Breast epithelium (tissue), 4 donors: ENCODE measurements at regions not wholly inside any gene's neighbourhood (a gene's known extent, or its start where the extent isn't known, plus 50 kb on each side); places are given as distances from the start of the nearest gene placed in this dataset.

Experiments
- DNase-seq, 2 donors: peaks; one replicate each; pipeline ENCODE4 v3.0.0-alpha.2; 2019; ENCODE audit warnings: low spot score in 2 of 2
- H3K27ac ChIP-seq, 2 donors: fragments of 200-600 bp; sonication (generic) in 1 of 2; one replicate each; pipeline ENCODE4 v1.5.1; 2016 to 2019; ENCODE audit warnings: mild to moderate bottlenecking in 1 of 2
- H3K27me3 ChIP-seq, 2 donors: fragments of 200-600 bp; sonication (generic) in 1 of 2; one replicate each; pipeline versions ENCODE4 v1.5.1 to v1.6.0; 2017 to 2019; ENCODE audit warnings: control low read depth in 1 of 2, mild to moderate bottlenecking in 1 of 2
- H3K36me3 ChIP-seq: fragments of 200-600 bp; one replicate; pipeline ENCODE4 v1.5.1; 2019
- H3K4me1 ChIP-seq, 2 donors: fragments of 200-600 bp; sonication (generic); one replicate each; pipeline ENCODE4 v1.5.1; 2016 to 2019; ENCODE audit warnings: control low read depth in 1 of 2
- H3K4me3 ChIP-seq, 3 donors: fragments of 200-600 bp; sonication (generic); 1 replicate in 2 of 3; 2 replicates in 1 of 3; pipeline ENCODE4 v1.5.1; 2016 to 2019; ENCODE audit warnings: mild to moderate bottlenecking in 3 of 3, moderate library complexity in 2 of 3
- H3K9me3 ChIP-seq, 2 donors: fragments of 200-600 bp; sonication (generic) in 1 of 2; one replicate each; pipeline ENCODE4 v1.5.1; 2016 to 2019; ENCODE audit warnings: control low read depth in 1 of 2
- POLR2A ChIP-seq: fragments of 450-650 bp; IDR thresholded peaks from one replicate; pipeline ENCODE4 v1.6.1; 2016; ENCODE audit warnings: antibody characterized with exemption, mild to moderate bottlenecking, moderate library complexity
- POLR2AphosphoS5 ChIP-seq, 3 donors: sonication (generic); formaldehyde crosslinking; IDR thresholded peaks; one replicate each; pipeline ENCODE4 v1.6.1; 2017; ENCODE audit warnings: antibody characterized with exemption in 3 of 3
- intact Hi-C: fragments of 100-400 bp; cut with DNase I; formaldehyde crosslinking; loops from one replicate; pipeline ENCODE4 v1.15.1; 2023; ENCODE audit warnings: low total_unique reads
- TF ChIP-seq, protein P1 (sequence below), 3 donors: fragments of 450-650 bp; IDR thresholded peaks; one replicate each; pipeline ENCODE4 v1.5.1; 2016 to 2017; ENCODE audit warnings: antibody characterized with exemption in 3 of 3, mild to moderate bottlenecking in 3 of 3, moderate library complexity in 3 of 3

DNA sequence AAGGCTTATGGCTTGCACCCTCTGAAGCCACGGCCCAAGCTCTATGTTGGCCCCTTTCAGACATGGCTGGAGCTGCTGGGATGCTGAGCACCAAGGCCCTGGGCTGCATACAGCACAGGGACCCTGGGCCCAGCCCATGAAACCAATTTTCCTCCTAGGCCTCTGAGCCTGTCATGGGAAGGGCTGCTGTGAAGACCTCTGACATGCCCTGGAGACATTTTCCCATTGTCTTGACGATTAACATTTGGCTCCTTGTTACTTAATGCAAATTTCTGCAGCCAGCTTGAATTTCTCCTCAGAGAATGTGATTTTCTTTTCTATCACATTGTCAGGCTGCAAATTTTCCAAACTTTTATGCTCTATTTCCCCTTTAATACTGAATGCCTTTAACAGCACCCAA is 844.7 kb downstream of the PCDH18 start:
- H3K9me3 ChIP-seq: no peaks in the 10 kb centered on the region
- TF ChIP-seq POLR2AphosphoS5 (IDR thresholded peaks at IDR 0.05): no peak
- TF ChIP-seq, protein P1, sequence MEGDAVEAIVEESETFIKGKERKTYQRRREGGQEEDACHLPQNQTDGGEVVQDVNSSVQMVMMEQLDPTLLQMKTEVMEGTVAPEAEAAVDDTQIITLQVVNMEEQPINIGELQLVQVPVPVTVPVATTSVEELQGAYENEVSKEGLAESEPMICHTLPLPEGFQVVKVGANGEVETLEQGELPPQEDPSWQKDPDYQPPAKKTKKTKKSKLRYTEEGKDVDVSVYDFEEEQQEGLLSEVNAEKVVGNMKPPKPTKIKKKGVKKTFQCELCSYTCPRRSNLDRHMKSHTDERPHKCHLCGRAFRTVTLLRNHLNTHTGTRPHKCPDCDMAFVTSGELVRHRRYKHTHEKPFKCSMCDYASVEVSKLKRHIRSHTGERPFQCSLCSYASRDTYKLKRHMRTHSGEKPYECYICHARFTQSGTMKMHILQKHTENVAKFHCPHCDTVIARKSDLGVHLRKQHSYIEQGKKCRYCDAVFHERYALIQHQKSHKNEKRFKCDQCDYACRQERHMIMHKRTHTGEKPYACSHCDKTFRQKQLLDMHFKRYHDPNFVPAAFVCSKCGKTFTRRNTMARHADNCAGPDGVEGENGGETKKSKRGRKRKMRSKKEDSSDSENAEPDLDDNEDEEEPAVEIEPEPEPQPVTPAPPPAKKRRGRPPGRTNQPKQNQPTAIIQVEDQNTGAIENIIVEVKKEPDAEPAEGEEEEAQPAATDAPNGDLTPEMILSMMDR (IDR thresholded peaks at IDR 0.05): no peak
- no peak overlapping the region for H3K4me3 ChIP-seq
- DNase-seq: no peak
- no peaks in the 10 kb centered on the region for H3K36me3 ChIP-seq
- H3K27ac ChIP-seq: no peak overlapping the region
- intact Hi-C loops: no loop called here
- H3K27me3 ChIP-seq: no peaks in the 10 kb centered on the region
- H3K4me1 ChIP-seq: no peaks in the 10 kb centered on the region

GRCh38 chr4:136687118-136687517 is 845.2 kb downstream of the PCDH18 start:
- no peak for DNase-seq
- no peaks in the 10 kb centered on the region for H3K27me3 ChIP-seq
- no peaks in the 10 kb centered on the region for H3K9me3 ChIP-seq
- no peaks in the 10 kb centered on the region for H3K36me3 ChIP-seq
- no peak overlapping the region for H3K27ac ChIP-seq
- intact Hi-C loops: no loop called here
- no peak overlapping the region for H3K4me3 ChIP-seq
- TF ChIP-seq POLR2A: no peak
- no peak for TF ChIP-seq POLR2AphosphoS5 (IDR thresholded peaks at IDR 0.05)
- TF ChIP-seq, protein P1 (IDR thresholded peaks at IDR 0.05): no peak
- no peaks in the 10 kb centered on the region for H3K4me1 ChIP-seq

GRCh38 chr4:136680761-136681160 is 851.5 kb downstream of the PCDH18 start:
- intact Hi-C loops: no loop called here

GRCh38 chr4:136680271-136680670 is 852.0 kb downstream of the PCDH18 start:
- no peak for DNase-seq
- H3K27ac ChIP-seq: no peak overlapping the region
- no peaks in the 10 kb centered on the region for H3K36me3 ChIP-seq
- no peaks in the 10 kb centered on the region for H3K4me1 ChIP-seq
- intact Hi-C loops: no loop called here
- H3K4me3 ChIP-seq: no peak overlapping the region
- H3K9me3 ChIP-seq: no peaks in the 10 kb centered on the region
- no peaks in the 10 kb centered on the region for H3K27me3 ChIP-seq
- TF ChIP-seq POLR2AphosphoS5 (IDR thresholded peaks at IDR 0.05) (no peak), POLR2A (no peak)
- TF ChIP-seq, protein P1 (IDR thresholded peaks at IDR 0.05): no peak

More at GRCh38 chr4:136680761-136681160, 851.5 kb downstream of the PCDH18 start:
- no peaks in the 10 kb centered on the region for H3K36me3 ChIP-seq
- TF ChIP-seq, protein P1 (IDR thresholded peaks at IDR 0.05): no peak
- TF ChIP-seq POLR2AphosphoS5 (IDR thresholded peaks at IDR 0.05) (no peak), POLR2A (no peak)
- no peak overlapping the region for H3K27ac ChIP-seq
- no peak overlapping the region for H3K4me3 ChIP-seq
- no peaks in the 10 kb centered on the region for H3K27me3 ChIP-seq
- no peaks in the 10 kb centered on the region for H3K4me1 ChIP-seq
- H3K9me3 ChIP-seq: no peaks in the 10 kb centered on the region
- no peak for DNase-seq

DNA sequence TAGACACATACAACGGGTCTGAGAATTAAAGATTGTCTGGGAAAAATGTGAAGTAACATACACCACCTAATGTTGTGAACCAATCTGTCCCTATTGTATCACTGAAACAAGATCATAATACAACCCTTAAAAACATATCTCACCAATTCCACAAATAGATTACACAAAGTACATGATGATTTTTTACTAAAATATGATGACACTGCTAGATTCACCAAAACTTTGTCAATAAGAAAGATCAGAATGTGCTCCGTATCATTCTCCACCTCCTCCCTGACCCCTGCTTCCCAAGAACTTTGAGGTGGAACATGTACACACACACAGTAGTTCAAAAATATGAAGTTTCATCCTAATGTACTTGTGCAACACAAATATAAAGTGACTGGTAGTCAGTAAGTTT is 862.0 kb downstream of the PCDH18 start:
- no peak for DNase-seq
- intact Hi-C loops: no loop called here

More for the DNA sequence above, 862.0 kb downstream of the PCDH18 start:
- H3K36me3 ChIP-seq: no peaks in the 10 kb centered on the region
- TF ChIP-seq POLR2AphosphoS5 (IDR thresholded peaks at IDR 0.05) (no peak), POLR2A (no peak)
- TF ChIP-seq, protein P1 (IDR thresholded peaks at IDR 0.05): no peak
- no peak overlapping the region for H3K4me3 ChIP-seq
- H3K9me3 ChIP-seq: no peaks in the 10 kb centered on the region
- no peaks in the 10 kb centered on the region for H3K27me3 ChIP-seq
- no peaks in the 10 kb centered on the region for H3K4me1 ChIP-seq
- H3K27ac ChIP-seq: no peak overlapping the region
